ENCODE measurements at regions not wholly inside any gene's neighbourhood (a gene's known extent, or its start where the extent isn't known, plus 50 kb on each side); places are given as distances from the start of the nearest gene placed in this dataset.

GRCh38 chr17:6325741-6326140 is 109.2 kb downstream of the AIPL1 start:
- TF ChIP-seq, protein P1, sequence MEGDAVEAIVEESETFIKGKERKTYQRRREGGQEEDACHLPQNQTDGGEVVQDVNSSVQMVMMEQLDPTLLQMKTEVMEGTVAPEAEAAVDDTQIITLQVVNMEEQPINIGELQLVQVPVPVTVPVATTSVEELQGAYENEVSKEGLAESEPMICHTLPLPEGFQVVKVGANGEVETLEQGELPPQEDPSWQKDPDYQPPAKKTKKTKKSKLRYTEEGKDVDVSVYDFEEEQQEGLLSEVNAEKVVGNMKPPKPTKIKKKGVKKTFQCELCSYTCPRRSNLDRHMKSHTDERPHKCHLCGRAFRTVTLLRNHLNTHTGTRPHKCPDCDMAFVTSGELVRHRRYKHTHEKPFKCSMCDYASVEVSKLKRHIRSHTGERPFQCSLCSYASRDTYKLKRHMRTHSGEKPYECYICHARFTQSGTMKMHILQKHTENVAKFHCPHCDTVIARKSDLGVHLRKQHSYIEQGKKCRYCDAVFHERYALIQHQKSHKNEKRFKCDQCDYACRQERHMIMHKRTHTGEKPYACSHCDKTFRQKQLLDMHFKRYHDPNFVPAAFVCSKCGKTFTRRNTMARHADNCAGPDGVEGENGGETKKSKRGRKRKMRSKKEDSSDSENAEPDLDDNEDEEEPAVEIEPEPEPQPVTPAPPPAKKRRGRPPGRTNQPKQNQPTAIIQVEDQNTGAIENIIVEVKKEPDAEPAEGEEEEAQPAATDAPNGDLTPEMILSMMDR (conservative IDR thresholded peaks at IDR 0.05; ENCODE audit: low read length), result no peak
- no peak for TF ChIP-seq EZH2phosphoT487 (IDR thresholded peaks at IDR 0.05; ENCODE audit: borderline replicate concordance)
